Heart right ventricle (tissue), 16 donors: ENCODE measurements at regions not wholly inside any gene's neighbourhood (a gene's known extent, or its start where the extent isn't known, plus 50 kb on each side); places are given as distances from the start of the nearest gene placed in this dataset.

Experiments
- ATAC-seq, 8 donors: fragments of 200-7000 bp; cut with Tn5 transposase; one replicate each; pipeline ENCODE4 v1.9.1; 2020; ENCODE audit warnings: mild to moderate bottlenecking in 8 of 8, moderate library complexity in 8 of 8, moderate number of reproducible peaks in 1 of 8
- DNase-seq, 2 donors: peaks; one replicate each; pipeline ENCODE4 v3.0.0-alpha.2; 2020
- H3K27ac ChIP-seq, 10 donors: fragments of 200-600 bp; sonication (generic) in 2 of 10; one replicate each; pipeline versions ENCODE4 v1.5.0 to v1.8.0; 2020 to 2022; ENCODE audit warnings: mild to moderate bottlenecking in 3 of 10
- H3K27me3 ChIP-seq, 7 donors: fragments of 200-600 bp; one replicate each; pipeline ENCODE4 v1.8.0; 2021 to 2022; ENCODE audit warnings: mild to moderate bottlenecking in 2 of 7
- H3K36me3 ChIP-seq, 9 donors: fragments of 200-600 bp; sonication (generic) in 1 of 9; one replicate each; pipeline versions ENCODE4 v1.5.0 to v1.8.0; 2020 to 2022; ENCODE audit warnings: mild to moderate bottlenecking in 2 of 9
- H3K4me1 ChIP-seq, 9 donors: fragments of 200-600 bp; sonication (generic) in 1 of 9; one replicate each; pipeline versions ENCODE4 v1.5.0 to v1.8.0; 2020 to 2022; ENCODE audit warnings: mild to moderate bottlenecking in 4 of 9
- H3K4me3 ChIP-seq, 10 donors: fragments of 200-600 bp; sonication (generic) in 2 of 10; one replicate each; pipeline versions ENCODE4 v1.5.0 to v1.8.0; 2020 to 2022; ENCODE audit warnings: mild to moderate bottlenecking in 7 of 10, moderate library complexity in 2 of 10
- H3K9me3 ChIP-seq, 11 donors: fragments of 200-600 bp in 10 of 11; sonication (generic) in 2 of 11; one replicate each; pipeline versions ENCODE4 v1.5.0 to v1.8.0; 2013 to 2022; ENCODE audit warnings: mild to moderate bottlenecking in 2 of 11, control low read depth in 1 of 11, moderate library complexity in 1 of 11
- WGBS, 2 donors: extraction: QIAGEN DNeasy Blood & Tissue Kit; methylation state at CpG; one replicate each; pipeline ENCODE4 v1.1.7; 2013; ENCODE audit warnings: inconsistent platforms in 1 of 2; 5-methylcytosine and 5-hydroxymethylcytosine counted together
- intact Hi-C, 10 donors: fragments of 100-400 bp; cut with DNase I; formaldehyde crosslinking; loops; one replicate each; pipeline versions ENCODE4 v1.11.1 to v1.14.2; 2022
- TF ChIP-seq, protein P1 (sequence below), 9 donors: fragments of 200-600 bp; sonication (generic) in 2 of 9; IDR thresholded peaks; one replicate each; pipeline versions ENCODE4 v1.5.0 to v1.8.0; 2021 to 2022; ENCODE audit warnings: antibody characterized with exemption in 9 of 9, mild to moderate bottlenecking in 5 of 9, moderate library complexity in 1 of 9
- donor health status: Arrhythmogenic right ventricular cardiomyopathy.
- donor health status: ischemic (EF 13 %, LVEDD 7.1; RV severe dilation, severe dysfunction).
- donor health status: healthy with polysubstance abuse.
- donor health status: DM: no; HTN: yes; CAD: no.
- donor health status: DM: no; HTN: no; CAD: no.
- donor health status: ischemic (EF 25% LVEDD 6.9; RV normal size, moderate dysfunction).
- donor health status: ischemic (EF 25% LVEDD 5.7; RV mildly dilated, moderate dysfunction).
- donor health status: healthy.
- donor health status: DM: yes; HTN: yes; CAD: no.
- donor health status: Ischemic cardiomyopathy.
- donor health status: ischemic (EF 35%, LVEDD 5.7; RV mildly dilated, moderate dysfunction).
- donor health status: nonischemic (EF 11% LVEDD 7.7; RV severe dilation, severe dysfunction).
- donor health status: DM: yes; HTN: yes; CAD: no.
- donor health status: PGD.
- donor health status: ischemic (EF 29% LVEDD 5.4; RV normal size, mild dysfunction).
- donor health status: nonischemic (EF 23%, LVEDD 6.1; RV moderate dilation, normal function).

DNA sequence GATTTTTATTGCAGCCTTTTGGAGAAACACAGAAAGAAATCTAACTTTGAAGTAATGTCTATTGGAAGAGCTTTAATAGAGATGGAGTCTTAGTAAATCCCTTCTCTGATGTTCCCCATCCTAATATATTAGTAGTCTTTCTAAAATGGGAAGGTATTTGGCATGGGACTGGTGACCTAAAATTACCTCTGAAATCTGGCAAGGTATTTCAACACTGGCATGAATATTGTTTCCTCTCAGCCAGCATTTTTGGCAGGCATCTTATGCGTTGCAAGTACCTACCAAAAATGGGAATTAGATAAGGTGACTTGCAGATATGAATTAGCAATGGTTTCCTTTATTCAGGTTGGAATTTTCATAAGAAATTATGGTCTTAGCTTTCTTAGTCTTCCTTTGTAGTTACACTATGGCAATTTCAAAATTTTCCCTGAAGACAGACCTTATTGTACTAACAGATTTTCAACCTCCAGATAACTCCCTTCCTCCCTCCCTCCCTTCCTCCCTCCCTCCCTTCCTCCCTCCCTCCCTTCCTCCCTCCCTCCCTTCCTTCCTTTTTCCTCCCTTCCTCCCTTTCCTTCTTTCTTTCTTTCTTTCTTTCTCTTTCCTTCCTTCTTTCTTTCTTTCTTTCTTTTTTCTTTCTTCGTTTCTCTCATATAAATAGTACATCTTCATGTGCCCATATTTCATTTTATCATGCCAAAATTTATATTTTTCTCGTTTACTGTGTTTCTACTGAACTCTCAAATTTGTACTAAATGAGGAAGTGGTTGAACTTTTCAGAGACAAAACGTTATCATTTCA, 168.2 kb upstream of the KCNMB2 start:
- peaks cover 0 to 12% (median 8%) of the 10 kb centered on the region in 9 donors for H3K4me1 ChIP-seq
- H3K36me3 ChIP-seq = no peaks in the 10 kb centered on the region
- no peak overlapping the region for H3K4me3 ChIP-seq
- H3K27ac ChIP-seq = peak overlapping the region in 8 of 10 donors; percentile 30 to 82 (median 68)
- intact Hi-C loops = no loop called here
- 50 to 55% methylated on average over 4 of the region's 4 CpGs for WGBS, 2 donors
- TF ChIP-seq, protein P1, sequence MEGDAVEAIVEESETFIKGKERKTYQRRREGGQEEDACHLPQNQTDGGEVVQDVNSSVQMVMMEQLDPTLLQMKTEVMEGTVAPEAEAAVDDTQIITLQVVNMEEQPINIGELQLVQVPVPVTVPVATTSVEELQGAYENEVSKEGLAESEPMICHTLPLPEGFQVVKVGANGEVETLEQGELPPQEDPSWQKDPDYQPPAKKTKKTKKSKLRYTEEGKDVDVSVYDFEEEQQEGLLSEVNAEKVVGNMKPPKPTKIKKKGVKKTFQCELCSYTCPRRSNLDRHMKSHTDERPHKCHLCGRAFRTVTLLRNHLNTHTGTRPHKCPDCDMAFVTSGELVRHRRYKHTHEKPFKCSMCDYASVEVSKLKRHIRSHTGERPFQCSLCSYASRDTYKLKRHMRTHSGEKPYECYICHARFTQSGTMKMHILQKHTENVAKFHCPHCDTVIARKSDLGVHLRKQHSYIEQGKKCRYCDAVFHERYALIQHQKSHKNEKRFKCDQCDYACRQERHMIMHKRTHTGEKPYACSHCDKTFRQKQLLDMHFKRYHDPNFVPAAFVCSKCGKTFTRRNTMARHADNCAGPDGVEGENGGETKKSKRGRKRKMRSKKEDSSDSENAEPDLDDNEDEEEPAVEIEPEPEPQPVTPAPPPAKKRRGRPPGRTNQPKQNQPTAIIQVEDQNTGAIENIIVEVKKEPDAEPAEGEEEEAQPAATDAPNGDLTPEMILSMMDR (IDR thresholded peaks at IDR 0.05) = no peak
- no peaks in the 10 kb centered on the region for H3K27me3 ChIP-seq
- peaks cover 0 to 41% (median 10%) of the 10 kb centered on the region in 11 donors for H3K9me3 ChIP-seq
- peak; percentile 89 to 99 (median 95) for ATAC-seq
- DNase-seq = peak in 1 of 2 donors; percentile 48

DNA sequence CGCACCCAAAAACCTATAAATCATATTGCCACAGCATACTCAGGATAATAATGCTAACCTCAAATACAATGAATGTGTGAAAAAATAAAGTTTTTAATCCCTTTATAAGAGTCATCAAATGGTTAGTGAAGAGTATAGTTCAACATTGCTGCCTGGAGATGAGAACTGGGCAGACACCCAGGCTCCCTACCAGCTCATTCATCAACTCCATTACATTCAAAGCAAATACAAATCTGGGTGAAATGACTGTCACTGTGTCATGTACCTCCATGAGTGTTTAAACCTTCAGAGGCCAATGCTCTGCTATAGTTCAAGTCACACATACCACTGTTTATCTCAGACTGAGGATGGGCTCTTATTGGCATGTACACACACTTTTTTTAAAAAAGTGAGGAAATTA, 167.2 kb upstream of the KCNMB2 start:
- Histone ChIP-seq H3K4me3 (no peak overlapping the region), H3K4me1 (peaks cover 0 to 12% (median 8%) of the 10 kb centered on the region in 9 donors), H3K36me3 (no peaks in the 10 kb centered on the region), H3K9me3 (peaks cover 0 to 31% (median 1%) of the 10 kb centered on the region in 11 donors), H3K27me3 (no peaks in the 10 kb centered on the region), H3K27ac (peak overlapping the region in 4 of 10 donors; percentile 61 to 82 (median 68))
- no peak for ATAC-seq
- WGBS, 2 donors = 99 to 100% methylated on average over 1 of the region's 1 CpG
- intact Hi-C loops = no loop called here
- TF ChIP-seq, protein P1 (IDR thresholded peaks at IDR 0.05) = no peak
- DNase-seq = no peak

DNA sequence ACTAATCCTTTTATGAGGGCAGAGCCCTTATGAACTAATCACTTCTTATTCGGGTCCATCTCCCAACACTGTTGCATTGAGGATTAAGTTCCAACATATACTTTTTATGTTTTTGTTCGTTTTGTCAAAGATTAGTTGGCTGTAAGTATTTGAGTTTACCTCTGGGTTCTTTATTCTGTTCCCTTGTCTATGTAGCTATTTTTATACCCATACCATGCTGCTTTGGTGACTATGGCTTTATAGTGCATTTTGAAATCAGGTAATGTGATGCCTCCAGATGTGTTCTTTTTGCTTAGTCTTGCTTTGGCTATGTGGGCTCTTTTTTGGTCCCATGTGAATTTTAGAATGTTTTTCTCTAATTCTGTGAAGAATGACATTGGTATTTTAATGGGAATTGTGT, 166.4 kb upstream of the KCNMB2 start:
- Histone ChIP-seq H3K4me1 (peaks cover 0 to 12% (median 8%) of the 10 kb centered on the region in 9 donors), H3K36me3 (no peaks in the 10 kb centered on the region), H3K27me3 (no peaks in the 10 kb centered on the region), H3K4me3 (no peak overlapping the region), H3K27ac (no peak overlapping the region), H3K9me3 (peaks cover 0 to 25% (median 0%) of the 10 kb centered on the region in 11 donors)
- TF ChIP-seq, protein P1 (IDR thresholded peaks at IDR 0.05) = no peak
- intact Hi-C loops = no loop called here
- ATAC-seq (no peak), DNase-seq (no peak)
- WGBS, 2 donors = 94 to 97% methylated on average over 2 of the region's 2 CpGs

DNA sequence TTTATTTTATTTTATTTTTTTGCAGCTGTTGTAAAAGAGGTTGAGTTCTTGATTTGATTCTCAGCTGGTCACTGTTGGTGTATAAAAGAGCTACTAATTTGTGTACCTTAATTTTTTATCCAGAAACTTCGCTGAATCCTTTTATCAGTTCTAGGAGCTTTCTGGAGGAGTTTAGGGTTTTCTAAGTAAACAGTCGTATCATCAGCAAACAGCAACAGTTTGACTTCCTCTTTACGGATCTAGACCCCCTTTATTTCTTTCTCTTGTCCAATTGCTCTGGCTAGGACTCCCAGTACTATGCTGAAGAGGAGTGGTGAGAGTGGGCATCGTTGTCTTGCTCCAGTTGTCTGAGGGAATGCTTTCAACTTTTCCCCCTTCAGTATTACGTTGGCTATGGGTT, 165.8 kb upstream of the KCNMB2 start:
- no peak overlapping the region for H3K27ac ChIP-seq
- H3K4me3 ChIP-seq = no peak overlapping the region
- no peak for DNase-seq
- intact Hi-C loops = no loop called here
- H3K9me3 ChIP-seq = peaks cover 0 to 22% (median 0%) of the 10 kb centered on the region in 11 donors
- ATAC-seq = no peak
- no peaks in the 10 kb centered on the region for H3K36me3 ChIP-seq
- H3K4me1 ChIP-seq = peaks cover 0 to 12% (median 8%) of the 10 kb centered on the region in 9 donors
- TF ChIP-seq, protein P1 (IDR thresholded peaks at IDR 0.05) = no peak
- no peaks in the 10 kb centered on the region for H3K27me3 ChIP-seq
- WGBS, 2 donors = 93% methylated on average over 5 of the region's 5 CpGs
